ENCODE measurements at regions not wholly inside any gene's neighbourhood (a gene's known extent, or its start where the extent isn't known, plus 50 kb on each side); places are given as distances from the start of the nearest gene placed in this dataset.

DNA sequence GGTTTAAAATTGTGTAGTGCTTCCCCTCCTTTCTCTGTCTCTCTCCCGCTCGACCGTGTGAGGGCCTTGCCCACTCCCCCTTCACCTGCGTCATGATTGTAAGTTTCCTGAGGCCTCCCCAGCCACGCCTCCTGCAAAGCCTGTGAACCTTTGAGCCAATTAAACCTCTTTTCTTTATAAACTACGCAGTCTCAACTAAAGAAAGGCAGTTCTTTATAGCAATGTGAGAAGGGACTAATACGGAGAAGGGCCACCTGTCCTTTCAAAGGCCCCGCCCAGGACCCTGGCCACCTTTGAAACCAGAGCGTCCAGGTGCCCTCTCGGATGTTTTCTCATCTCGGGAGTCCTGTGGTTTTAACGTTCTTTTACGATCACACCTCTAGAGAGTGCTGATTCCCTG is 741.5 kb downstream of the BRD1 start:
- TF ChIP-seq, protein P1, sequence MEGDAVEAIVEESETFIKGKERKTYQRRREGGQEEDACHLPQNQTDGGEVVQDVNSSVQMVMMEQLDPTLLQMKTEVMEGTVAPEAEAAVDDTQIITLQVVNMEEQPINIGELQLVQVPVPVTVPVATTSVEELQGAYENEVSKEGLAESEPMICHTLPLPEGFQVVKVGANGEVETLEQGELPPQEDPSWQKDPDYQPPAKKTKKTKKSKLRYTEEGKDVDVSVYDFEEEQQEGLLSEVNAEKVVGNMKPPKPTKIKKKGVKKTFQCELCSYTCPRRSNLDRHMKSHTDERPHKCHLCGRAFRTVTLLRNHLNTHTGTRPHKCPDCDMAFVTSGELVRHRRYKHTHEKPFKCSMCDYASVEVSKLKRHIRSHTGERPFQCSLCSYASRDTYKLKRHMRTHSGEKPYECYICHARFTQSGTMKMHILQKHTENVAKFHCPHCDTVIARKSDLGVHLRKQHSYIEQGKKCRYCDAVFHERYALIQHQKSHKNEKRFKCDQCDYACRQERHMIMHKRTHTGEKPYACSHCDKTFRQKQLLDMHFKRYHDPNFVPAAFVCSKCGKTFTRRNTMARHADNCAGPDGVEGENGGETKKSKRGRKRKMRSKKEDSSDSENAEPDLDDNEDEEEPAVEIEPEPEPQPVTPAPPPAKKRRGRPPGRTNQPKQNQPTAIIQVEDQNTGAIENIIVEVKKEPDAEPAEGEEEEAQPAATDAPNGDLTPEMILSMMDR (IDR thresholded peaks at IDR 0.05; ENCODE audit: low read depth, low read length, poor library complexity, severe bottlenecking) = no peak
- TF ChIP-seq EZH2phosphoT487 (IDR thresholded peaks at IDR 0.05; ENCODE audit: borderline replicate concordance, low read length) = no peak
